Neuronal stem cell (in vitro differentiated cells): ENCODE measurements at regions not wholly inside any gene's neighbourhood (a gene's known extent, or its start where the extent isn't known, plus 50 kb on each side); places are given as distances from the start of the nearest gene placed in this dataset.

ENCODE experiments used
- DNase-seq: peaks from one replicate; pipeline ENCODE4 v3.0.0-alpha.2; 2013; ENCODE audit warnings: low spot score
- H2AFZ ChIP-seq: one replicate; pipeline ENCODE4 v1.6.1; 2013; ENCODE audit warnings: mild to moderate bottlenecking, low read length, inconsistent platforms
- H2AK5ac ChIP-seq: 2 replicates; pipeline ENCODE4 v1.6.1; 2013; ENCODE audit warnings: low read depth, mild to moderate bottlenecking, inconsistent platforms, low read length, moderate library complexity, mixed read lengths
- H2BK120ac ChIP-seq: 2 replicates; pipeline ENCODE4 v1.6.1; 2013; ENCODE audit warnings: low read depth, mild to moderate bottlenecking, inconsistent platforms, low read length, moderate library complexity, mixed read lengths
- H2BK12ac ChIP-seq: one replicate; pipeline ENCODE4 v1.6.1; 2013; ENCODE audit warnings: low read length, inconsistent platforms
- H2BK15ac ChIP-seq: 2 replicates; pipeline ENCODE4 v1.6.1; 2013; ENCODE audit warnings: mild to moderate bottlenecking, low read length, inconsistent platforms, mixed read lengths
- H2BK5ac ChIP-seq: one replicate; pipeline ENCODE4 v1.6.1; 2013; ENCODE audit warnings: inconsistent platforms, mild to moderate bottlenecking, low read length, moderate library complexity
- H3K14ac ChIP-seq: one replicate; pipeline ENCODE4 v1.6.1; 2013; ENCODE audit warnings: low read length, inconsistent platforms
- H3K18ac ChIP-seq: 2 replicates; pipeline ENCODE4 v1.6.1; 2013; ENCODE audit warnings: low read length, inconsistent platforms
- H3K23ac ChIP-seq: 2 replicates; pipeline ENCODE4 v1.6.1; 2013; ENCODE audit warnings: low read depth, mild to moderate bottlenecking, mixed read lengths, low read length, inconsistent platforms; ENCODE audit not compliant: poor library complexity
- H3K27ac ChIP-seq: replicated peaks from 3 replicates; pipeline ENCODE4 v1.5.1; 2013; ENCODE audit warnings: low read length, inconsistent platforms
- H3K27me3 ChIP-seq, 3 experiments: 2 replicates each; pipeline ENCODE4 v1.6.1; 2013; ENCODE audit warnings: low read length in 3 of 3, mild to moderate bottlenecking in 2 of 3, inconsistent platforms in 1 of 3, low read depth in 1 of 3, mixed read lengths in 1 of 3, moderate library complexity in 1 of 3; ENCODE audit not compliant: control insufficient read depth in 3 of 3, insufficient read depth in 3 of 3
- H3K36me3 ChIP-seq, 2 donors: replicated peaks in 1 of 2; 2 replicates each; pipeline ENCODE4 v1.6.1; 2013; ENCODE audit warnings: low read length in 2 of 2; ENCODE audit not compliant: control insufficient read depth in 2 of 2, insufficient read depth in 2 of 2
- H3K4ac ChIP-seq: 2 replicates; pipeline ENCODE4 v1.6.1; 2013; ENCODE audit warnings: inconsistent platforms, mild to moderate bottlenecking, low read length, moderate library complexity
- H3K4me1 ChIP-seq, 2 donors: 1 replicate in 1 of 2; 2 replicates in 1 of 2; pipeline ENCODE4 v1.6.1; 2013; ENCODE audit warnings: low read length in 2 of 2, low read depth in 1 of 2; ENCODE audit not compliant: control insufficient read depth in 2 of 2, insufficient read depth in 1 of 2
- H3K4me2 ChIP-seq: one replicate; pipeline ENCODE4 v1.6.1; 2013; ENCODE audit warnings: mild to moderate bottlenecking, low read length, inconsistent platforms; ENCODE audit not compliant: insufficient read depth, poor library complexity, severe bottlenecking
- H3K4me3 ChIP-seq, 2 donors: 2 replicates each; pipeline ENCODE4 v1.5.1; 2013; ENCODE audit warnings: low read length in 2 of 2, mild to moderate bottlenecking in 2 of 2, inconsistent platforms in 1 of 2, moderate library complexity in 1 of 2
- H3K79me1 ChIP-seq: one replicate; pipeline ENCODE4 v1.6.1; 2013; ENCODE audit warnings: low read depth, mild to moderate bottlenecking, inconsistent platforms, low read length, moderate library complexity
- H3K9ac ChIP-seq: one replicate; pipeline ENCODE4 v1.6.1; 2013; ENCODE audit warnings: mild to moderate bottlenecking, low read depth, low read length, inconsistent platforms; ENCODE audit not compliant: poor library complexity
- H3K9me3 ChIP-seq, 2 donors: replicated peaks in 1 of 2; 2 replicates each; pipeline versions ENCODE3 to v1.6.1; 2013; ENCODE audit warnings: low read length in 2 of 2, mild to moderate bottlenecking in 2 of 2, inconsistent platforms in 1 of 2, low read depth in 1 of 2, mixed read lengths in 1 of 2, moderate library complexity in 1 of 2; ENCODE audit not compliant: control insufficient read depth in 2 of 2, insufficient read depth in 1 of 2
- H4K8ac ChIP-seq: one replicate; pipeline ENCODE4 v1.6.1; 2013; ENCODE audit warnings: low read depth, mild to moderate bottlenecking, inconsistent platforms, low read length, moderate library complexity
- H4K91ac ChIP-seq: one replicate; pipeline ENCODE4 v1.6.1; 2013; ENCODE audit warnings: low read length, low read depth, mild to moderate bottlenecking, inconsistent platforms; ENCODE audit not compliant: poor library complexity
- WGBS, 2 donors: extraction: QIAGEN DNeasy Blood & Tissue Kit; methylation state at CpG; one replicate each; pipeline ENCODE4 v1.1.7; 2013; ENCODE audit warnings: missing lambda C conversion rate in 2 of 2, mixed read lengths in 1 of 2; ENCODE audit not compliant: insufficient read length in 2 of 2, insufficient replicate concordance in 1 of 2; ENCODE audit errors: extremely low coverage in 2 of 2; 5-methylcytosine and 5-hydroxymethylcytosine counted together

DNA sequence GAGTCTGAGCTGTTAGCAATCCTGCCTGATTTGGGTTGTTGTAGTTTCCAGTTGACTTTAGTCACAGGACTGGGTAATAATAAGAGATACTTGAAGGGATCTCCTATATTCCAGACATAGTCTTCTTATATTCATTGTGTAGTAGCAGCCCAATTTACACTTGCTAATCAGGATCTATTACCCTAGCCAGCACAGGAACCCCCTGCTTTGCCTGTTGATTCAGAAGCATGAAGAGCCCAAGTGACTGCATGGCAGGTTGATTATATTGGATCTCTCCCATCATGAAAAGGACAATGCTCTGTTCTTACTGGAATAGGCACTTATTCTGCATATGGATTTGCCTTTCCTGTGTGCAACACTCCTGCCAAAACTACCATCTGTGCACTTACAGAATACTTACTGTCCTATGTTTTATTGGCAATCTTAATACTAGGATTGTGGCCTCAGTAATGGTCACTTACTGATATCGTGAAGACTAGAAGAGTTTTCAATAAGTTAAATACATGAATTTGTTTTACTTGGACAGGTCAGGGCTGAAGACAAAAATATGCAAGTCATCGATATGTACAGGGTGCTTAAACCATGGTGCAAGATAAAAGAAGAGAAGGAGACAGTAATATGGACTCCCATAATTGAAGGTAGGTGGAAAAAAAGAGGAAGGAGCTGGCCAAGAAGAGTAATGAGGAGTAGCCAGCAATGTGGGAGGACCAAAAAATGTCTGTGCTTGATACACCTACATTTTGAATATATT, 304.1 kb downstream of the MCTP2 start:
- H2BK15ac ChIP-seq = no peak overlapping the region
- H3K4me1 ChIP-seq = peaks cover 0 to 7% of the 10 kb centered on the region in 2 donors
- H3K4me3 ChIP-seq = no peak overlapping the region
- H3K9me3 ChIP-seq = no peaks in the 10 kb centered on the region
- H3K4me2 ChIP-seq = no peak overlapping the region
- no peak overlapping the region for H2AK5ac ChIP-seq
- no peak overlapping the region for H2BK5ac ChIP-seq
- no peak overlapping the region for H3K4ac ChIP-seq
- H3K27ac ChIP-seq = no peak overlapping the region
- no peaks in the 10 kb centered on the region for H3K79me1 ChIP-seq
- H3K18ac ChIP-seq = no peak overlapping the region
- no peak overlapping the region for H3K23ac ChIP-seq
- no peak overlapping the region for H2BK120ac ChIP-seq
- H3K27me3 ChIP-seq = no peaks in the 10 kb centered on the region
- no peak for DNase-seq
- H2AFZ ChIP-seq = no peak overlapping the region
- no peak overlapping the region for H3K9ac ChIP-seq
- no peaks in the 10 kb centered on the region for H3K36me3 ChIP-seq
- H3K14ac ChIP-seq = no peak overlapping the region
- no CpG with 5 or more reads among the region's 2 CpGs for whole genome bisulfite sequencing, 2 donors
- no peak overlapping the region for H4K91ac ChIP-seq
- H2BK12ac ChIP-seq = no peak overlapping the region
- no peak overlapping the region for H4K8ac ChIP-seq

DNA sequence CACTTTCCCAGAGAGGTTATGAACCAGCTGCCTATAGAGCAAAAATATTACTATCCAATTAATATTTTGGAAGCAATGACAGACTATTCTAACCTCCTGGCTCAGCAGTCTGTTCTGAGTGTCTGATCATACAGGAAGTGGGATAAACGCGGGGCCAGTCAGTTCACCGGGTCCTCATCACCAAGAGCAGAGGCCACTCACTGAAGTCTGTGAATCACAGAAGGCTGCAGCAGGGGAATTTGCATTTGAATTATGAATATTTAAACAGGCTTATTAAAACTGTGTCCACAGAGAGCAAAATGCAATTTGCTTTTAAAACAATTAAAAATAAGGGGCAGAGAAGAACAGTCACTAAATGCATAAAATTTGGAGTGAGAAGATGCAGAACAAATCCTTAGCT, 305.2 kb downstream of the MCTP2 start:
- no peaks in the 10 kb centered on the region for H3K9me3 ChIP-seq
- whole genome bisulfite sequencing, 2 donors = no CpG with 5 or more reads among the region's 3 CpGs
- H2BK12ac ChIP-seq = no peak overlapping the region

DNA sequence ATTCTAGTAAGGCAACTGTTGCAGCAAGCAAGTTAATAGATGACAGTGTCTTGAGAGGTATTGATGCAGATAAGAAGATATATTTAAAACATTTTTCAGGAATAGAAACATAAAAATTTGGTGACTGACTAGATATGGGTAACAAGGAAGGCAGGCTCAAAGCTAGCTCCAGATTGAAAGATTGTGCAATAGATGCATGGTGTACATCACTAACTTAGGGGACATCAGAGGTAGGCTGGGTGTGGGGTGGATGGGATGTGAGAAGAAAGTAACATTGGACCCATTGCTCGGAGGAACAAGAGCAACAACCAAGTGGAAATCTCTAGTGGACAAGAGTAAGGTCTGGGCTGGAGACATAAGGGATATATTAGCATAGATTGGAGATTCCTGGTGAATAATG, 306.9 kb downstream of the MCTP2 start:
- Histone ChIP-seq H3K79me1 (no peaks in the 10 kb centered on the region), H3K4me2 (no peak overlapping the region), H3K4me3 (no peak overlapping the region), H4K8ac (no peak overlapping the region), H2BK15ac (no peak overlapping the region), H3K27me3 (no peaks in the 10 kb centered on the region), H3K18ac (no peak overlapping the region), H3K4me1 (peaks cover 0 to 7% of the 10 kb centered on the region in 2 donors), H3K27ac (no peak overlapping the region), H3K23ac (no peak overlapping the region), H2BK120ac (no peak overlapping the region), H3K36me3 (no peaks in the 10 kb centered on the region), H2AFZ (no peak overlapping the region), H3K9me3 (no peaks in the 10 kb centered on the region), H4K91ac (no peak overlapping the region), H3K14ac (no peak overlapping the region), H2AK5ac (no peak overlapping the region), H2BK5ac (no peak overlapping the region), H2BK12ac (no peak overlapping the region), H3K4ac (no peak overlapping the region), H3K9ac (no peak overlapping the region)
- no peak for DNase-seq
- WGBS, 2 donors = no CpG with 5 or more reads among the region's 1 CpG

More for the DNA sequence above, 305.2 kb downstream of the MCTP2 start:
- peaks cover 0 to 7% of the 10 kb centered on the region in 2 donors for H3K4me1 ChIP-seq
- no peaks in the 10 kb centered on the region for H3K27me3 ChIP-seq
- H2AFZ ChIP-seq = peak overlapping the region; percentile 60
- no peak overlapping the region for H4K8ac ChIP-seq
- H2BK5ac ChIP-seq = no peak overlapping the region
- H3K14ac ChIP-seq = no peak overlapping the region
- no peak for DNase-seq
- no peak overlapping the region for H2BK120ac ChIP-seq
- no peak overlapping the region for H3K23ac ChIP-seq
- H3K4me2 ChIP-seq = no peak overlapping the region
- H2BK15ac ChIP-seq = no peak overlapping the region
- no peak overlapping the region for H4K91ac ChIP-seq
- no peak overlapping the region for H3K27ac ChIP-seq
- no peak overlapping the region for H3K4me3 ChIP-seq
- no peak overlapping the region for H2AK5ac ChIP-seq
- H3K9ac ChIP-seq = no peak overlapping the region
- H3K18ac ChIP-seq = no peak overlapping the region
- H3K4ac ChIP-seq = no peak overlapping the region
- H3K79me1 ChIP-seq = no peaks in the 10 kb centered on the region
- no peaks in the 10 kb centered on the region for H3K36me3 ChIP-seq

DNA sequence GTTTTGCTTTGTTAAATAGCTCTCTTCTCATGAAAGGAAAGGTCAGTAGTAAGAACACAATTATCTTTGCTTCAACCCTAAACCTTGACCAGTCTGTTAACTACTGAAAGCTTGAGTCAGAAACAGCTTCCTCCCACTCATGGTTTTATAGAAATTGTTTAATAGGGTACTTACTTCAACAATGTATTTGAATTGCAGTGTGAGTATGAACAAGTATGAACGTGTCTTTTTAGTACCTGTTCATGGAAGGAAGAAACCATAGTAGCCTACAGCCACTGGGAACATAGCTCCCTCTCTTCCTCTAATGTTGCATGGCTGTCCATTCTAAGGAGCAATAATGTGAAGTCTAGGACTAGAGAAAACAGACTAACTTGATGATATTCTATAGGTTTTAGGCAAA, 311.0 kb downstream of the MCTP2 start:
- no peaks in the 10 kb centered on the region for H3K79me1 ChIP-seq
- no peak overlapping the region for H3K9ac ChIP-seq
- no peak overlapping the region for H3K14ac ChIP-seq
- H3K23ac ChIP-seq = no peak overlapping the region
- no peak overlapping the region for H3K27ac ChIP-seq
- no peaks in the 10 kb centered on the region for H3K27me3 ChIP-seq
- H3K18ac ChIP-seq = no peak overlapping the region
- H4K91ac ChIP-seq = no peak overlapping the region
- H2BK5ac ChIP-seq = no peak overlapping the region
- no peak overlapping the region for H3K4me2 ChIP-seq
- no peak overlapping the region for H2BK120ac ChIP-seq
- WGBS, 2 donors = no CpG with 5 or more reads among the region's 1 CpG
- no peak overlapping the region for H2BK15ac ChIP-seq
- no peak overlapping the region for H3K4ac ChIP-seq
- H4K8ac ChIP-seq = no peak overlapping the region
- H2BK12ac ChIP-seq = no peak overlapping the region
- H3K9me3 ChIP-seq = no peaks in the 10 kb centered on the region
- peaks cover 0 to 13% of the 10 kb centered on the region in 2 donors for H3K4me1 ChIP-seq
- no peak for DNase-seq
- H2AFZ ChIP-seq = no peak overlapping the region
- H3K4me3 ChIP-seq = no peak overlapping the region
- no peak overlapping the region for H2AK5ac ChIP-seq
- no peaks in the 10 kb centered on the region for H3K36me3 ChIP-seq
